Astrocyte (in vitro differentiated cells and primary cell): ENCODE measurements at regions not wholly inside any gene's neighbourhood (a gene's known extent, or its start where the extent isn't known, plus 50 kb on each side); places are given as distances from the start of the nearest gene placed in this dataset.

Experiments
- DNase-seq: peaks from one replicate; pipeline ENCODE4 v3.0.0-alpha.2; 2010; ENCODE audit warnings: low read depth
- FAIRE-seq: peaks from 2 replicates; lab custom pipeline; 2011; peaks lifted over from hg19 to GRCh38; lab: Jason Lieb, UNC
- H2AFZ ChIP-seq: 2 replicates; pipeline ENCODE4 v1.6.0; 2012; ENCODE audit warnings: low read depth, low read length, inconsistent platforms
- H3K27ac ChIP-seq: 2 replicates; pipeline ENCODE4 v1.5.1; 2011; ENCODE audit warnings: low read depth, low read length, inconsistent platforms
- H3K27me3 ChIP-seq: 2 replicates; pipeline ENCODE4 v1.6.0; 2011; ENCODE audit warnings: low read length, inconsistent platforms; ENCODE audit not compliant: insufficient read depth
- H3K36me3 ChIP-seq: 2 replicates; pipeline ENCODE4 v1.5.1; 2011; ENCODE audit warnings: low read length, inconsistent platforms; ENCODE audit not compliant: insufficient read depth
- H3K4me1 ChIP-seq: 2 replicates; pipeline ENCODE4 v1.5.1; 2011; ENCODE audit warnings: low read length, inconsistent platforms; ENCODE audit not compliant: insufficient read depth
- H3K4me2 ChIP-seq: 2 replicates; pipeline ENCODE4 v1.6.0; 2012; ENCODE audit warnings: low read length, inconsistent platforms
- H3K4me3 ChIP-seq: 2 replicates; pipeline ENCODE4 v1.5.1; 2011; ENCODE audit warnings: low read depth, mild to moderate bottlenecking, low read length, inconsistent platforms; ENCODE audit not compliant: insufficient read depth
- H3K79me2 ChIP-seq: 2 replicates; pipeline ENCODE4 v1.6.0; 2012; ENCODE audit warnings: mild to moderate bottlenecking, low read length, inconsistent platforms; ENCODE audit not compliant: insufficient read depth
- H3K9ac ChIP-seq: 2 replicates; pipeline ENCODE4 v1.6.0; 2012; ENCODE audit warnings: mild to moderate bottlenecking, low read length, inconsistent platforms
- H3K9me3 ChIP-seq: 2 replicates; pipeline ENCODE4 v1.5.1; 2012; ENCODE audit warnings: low read depth, mild to moderate bottlenecking, low read length, inconsistent platforms; ENCODE audit not compliant: insufficient read depth
- H4K20me1 ChIP-seq: 2 replicates; pipeline ENCODE4 v1.6.0; 2012; ENCODE audit warnings: low read length, inconsistent platforms; ENCODE audit not compliant: insufficient read depth
- H3K27ac Mint-ChIP-seq: one replicate; pipeline ENCODE4 v1.8.0; 2021; ENCODE audit warnings: mild to moderate bottlenecking, mixed read lengths; ENCODE audit not compliant: unreplicated experiment
- H3K27me3 Mint-ChIP-seq: one replicate; pipeline ENCODE4 v1.8.0; 2021; ENCODE audit warnings: low read depth, mixed read lengths; ENCODE audit not compliant: unreplicated experiment
- H3K36me3 Mint-ChIP-seq: one replicate; pipeline ENCODE4 v1.8.0; 2021; ENCODE audit warnings: low read depth, mixed read lengths; ENCODE audit not compliant: unreplicated experiment
- H3K4me1 Mint-ChIP-seq: one replicate; pipeline ENCODE4 v1.8.0; 2021; ENCODE audit warnings: low read depth, mixed read lengths; ENCODE audit not compliant: unreplicated experiment
- H3K4me3 Mint-ChIP-seq: one replicate; pipeline ENCODE4 v1.8.0; 2021; ENCODE audit warnings: mild to moderate bottlenecking, moderate library complexity, mixed read lengths; ENCODE audit not compliant: unreplicated experiment
- H3K9me3 Mint-ChIP-seq: one replicate; pipeline ENCODE4 v1.8.0; 2021; ENCODE audit warnings: mild to moderate bottlenecking, mixed read lengths; ENCODE audit not compliant: unreplicated experiment
- CTCF ChIP-seq: IDR thresholded peaks from 2 replicates; pipeline ENCODE4 v1.5.1; 2011; ENCODE audit warnings: low read depth, mild to moderate bottlenecking, inconsistent platforms, low read length, moderate library complexity; ENCODE audit not compliant: insufficient read depth
- EZH2 ChIP-seq: IDR thresholded peaks from 2 replicates; pipeline ENCODE4 v1.6.1; 2012; ENCODE audit warnings: mild to moderate bottlenecking, low read length, inconsistent platforms; ENCODE audit not compliant: insufficient read depth

DNA sequence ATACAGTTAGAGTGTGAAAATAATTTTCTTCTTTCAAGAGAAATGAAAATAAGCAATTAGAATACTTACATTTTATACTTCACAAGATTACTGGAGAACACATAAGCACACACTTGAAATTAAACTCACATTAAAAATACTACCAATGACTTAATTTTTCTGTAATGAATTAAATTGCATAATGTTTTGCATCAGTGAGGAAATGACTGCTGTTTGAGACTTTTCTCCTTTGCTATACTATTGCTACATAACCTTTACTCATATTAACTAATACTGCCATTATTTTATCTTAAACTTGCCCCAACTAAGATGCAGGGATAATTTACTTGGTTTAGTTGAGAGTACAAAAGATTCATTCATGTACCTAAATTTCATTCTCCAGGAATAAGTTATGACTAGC is 590.9 kb downstream of the ARAP2 start:
- FAIRE-seq = no peak
- Histone ChIP-seq H3K36me3 (no peaks in the 10 kb centered on the region), H3K27ac (no peak overlapping the region), H3K27me3 (no peaks in the 10 kb centered on the region), H3K9ac (no peak overlapping the region), H3K4me2 (no peak overlapping the region), H2AFZ (no peak overlapping the region), H3K9me3 (no peaks in the 10 kb centered on the region), H4K20me1 (no peaks in the 10 kb centered on the region), H3K4me3 (no peak overlapping the region), H3K4me1 (no peaks in the 10 kb centered on the region), H3K79me2 (no peaks in the 10 kb centered on the region)
- no peak for TF ChIP-seq CTCF
- no peak for TF ChIP-seq EZH2
- Mint-ChIP-seq H3K36me3 (no peaks in the 10 kb centered on the region), H3K27me3 (no peaks in the 10 kb centered on the region), H3K4me1 (no peaks in the 10 kb centered on the region), H3K27ac (no peak overlapping the region), H3K9me3 (peaks cover 2% of the 10 kb centered on the region), H3K4me3 (no peak overlapping the region)
- no peak for DNase-seq

GRCh38 chr4:35673137-35673536 is 571.2 kb downstream of the ARAP2 start:
- no peak for FAIRE-seq
- H3K27me3 Mint-ChIP-seq = peaks cover 2% of the 10 kb centered on the region
- H3K4me1 Mint-ChIP-seq = no peaks in the 10 kb centered on the region
- H3K9me3 ChIP-seq = no peaks in the 10 kb centered on the region
- no peak overlapping the region for H3K9ac ChIP-seq
- H3K36me3 Mint-ChIP-seq = no peaks in the 10 kb centered on the region
- H3K4me1 ChIP-seq = no peaks in the 10 kb centered on the region
- peaks cover 3% of the 10 kb centered on the region for H3K9me3 Mint-ChIP-seq
- H3K27me3 ChIP-seq = no peaks in the 10 kb centered on the region
- no peak overlapping the region for H3K27ac ChIP-seq
- H3K27ac Mint-ChIP-seq = no peak overlapping the region
- H2AFZ ChIP-seq = no peak overlapping the region
- H3K79me2 ChIP-seq = no peaks in the 10 kb centered on the region
- no peak overlapping the region for H3K4me2 ChIP-seq
- no peak for DNase-seq
- H3K4me3 Mint-ChIP-seq = no peak overlapping the region
- TF ChIP-seq EZH2 = no peak
- no peak for TF ChIP-seq CTCF
- no peaks in the 10 kb centered on the region for H4K20me1 ChIP-seq
- H3K4me3 ChIP-seq = no peak overlapping the region
- no peaks in the 10 kb centered on the region for H3K36me3 ChIP-seq

- H3K4me3 Mint-ChIP-seq = no peak overlapping the region
- H3K9ac ChIP-seq = no peak overlapping the region
- H3K36me3 Mint-ChIP-seq = no peaks in the 10 kb centered on the region
- peaks cover 13% of the 10 kb centered on the region for H3K4me1 Mint-ChIP-seq
- H3K27ac Mint-ChIP-seq = peak overlapping the region; percentile 71
- H3K9me3 ChIP-seq = no peaks in the 10 kb centered on the region
- H3K79me2 ChIP-seq = no peaks in the 10 kb centered on the region
- DNase-seq (no peak), FAIRE-seq (no peak)
- peaks cover 14% of the 10 kb centered on the region for H3K9me3 Mint-ChIP-seq
- no peaks in the 10 kb centered on the region for H3K27me3 Mint-ChIP-seq
- H3K36me3 ChIP-seq = no peaks in the 10 kb centered on the region
- no peak overlapping the region for H2AFZ ChIP-seq
- no peaks in the 10 kb centered on the region for H3K4me1 ChIP-seq
- H3K4me2 ChIP-seq = no peak overlapping the region
- H3K27ac ChIP-seq = no peak overlapping the region
- TF ChIP-seq EZH2 (no peak), CTCF (no peak)
- H3K4me3 ChIP-seq = no peak overlapping the region
- no peaks in the 10 kb centered on the region for H4K20me1 ChIP-seq
- H3K27me3 ChIP-seq = no peaks in the 10 kb centered on the region
These were observed 559.6 kb downstream of the ARAP2 start for GRCh38 chr4:35684755-35685154.
